ENCODE measurements at regions not wholly inside any gene's neighbourhood (a gene's known extent, or its start where the extent isn't known, plus 50 kb on each side); places are given as distances from the start of the nearest gene placed in this dataset.
"Not testable (repeated sequence)": the region's sequence is repeated elsewhere in the genome, so short reads cannot be mapped to it uniquely, and the experiment has no call there.

GRCh38 chr13:111501596-111502535, 181.4 kb downstream of the TEX29 start:
- DNase-seq (ENCODE audit: low read depth) = not testable (repeated sequence)

DNA sequence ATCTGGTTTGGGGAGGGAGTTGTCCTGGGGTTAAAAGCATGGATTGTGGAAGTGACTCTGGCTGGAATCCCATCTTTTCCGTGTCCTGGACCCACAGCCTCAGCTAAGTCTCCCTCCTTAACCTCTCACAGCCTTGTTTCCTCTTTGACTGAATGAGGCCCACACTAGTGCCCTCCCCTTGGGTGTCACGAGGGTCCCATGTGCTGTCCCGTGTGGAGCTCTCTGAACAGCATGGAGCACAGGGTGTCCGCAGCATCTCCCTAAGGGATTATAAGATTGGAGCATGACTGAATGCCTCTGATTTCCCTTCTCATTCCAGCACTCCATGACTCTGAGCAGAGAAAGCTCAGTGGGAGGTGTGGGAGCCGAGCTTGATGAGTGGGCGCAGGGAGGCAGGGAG, 182.5 kb downstream of the TEX29 start:
- DNase-seq (ENCODE audit: low read depth) = no peak

DNA sequence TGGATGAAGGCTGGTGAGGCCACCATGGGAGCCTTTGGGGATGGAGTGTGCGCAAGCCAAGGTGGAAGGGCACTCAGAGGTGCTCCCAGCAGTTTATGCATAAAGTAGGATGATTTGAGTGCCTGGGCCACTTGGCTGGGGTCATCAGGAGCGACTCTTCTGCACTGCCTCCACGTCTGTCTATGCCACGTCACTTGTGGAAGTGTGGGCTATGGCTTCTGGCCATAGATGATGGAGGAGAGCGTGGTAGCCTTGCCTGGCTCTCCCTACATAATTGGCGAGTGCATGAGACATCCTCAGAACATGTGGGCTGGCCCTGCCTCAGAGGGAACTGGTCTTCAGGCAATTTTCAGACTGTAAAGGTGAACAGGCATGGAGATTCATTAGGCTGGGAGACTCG, 182.9 kb downstream of the TEX29 start:
- DNase-seq (ENCODE audit: low read depth) = no peak

- no peak for DNase-seq (ENCODE audit: low read depth)
Observed at GRCh38 chr13:111503905-111504695, 183.7 kb downstream of the TEX29 start.

DNA sequence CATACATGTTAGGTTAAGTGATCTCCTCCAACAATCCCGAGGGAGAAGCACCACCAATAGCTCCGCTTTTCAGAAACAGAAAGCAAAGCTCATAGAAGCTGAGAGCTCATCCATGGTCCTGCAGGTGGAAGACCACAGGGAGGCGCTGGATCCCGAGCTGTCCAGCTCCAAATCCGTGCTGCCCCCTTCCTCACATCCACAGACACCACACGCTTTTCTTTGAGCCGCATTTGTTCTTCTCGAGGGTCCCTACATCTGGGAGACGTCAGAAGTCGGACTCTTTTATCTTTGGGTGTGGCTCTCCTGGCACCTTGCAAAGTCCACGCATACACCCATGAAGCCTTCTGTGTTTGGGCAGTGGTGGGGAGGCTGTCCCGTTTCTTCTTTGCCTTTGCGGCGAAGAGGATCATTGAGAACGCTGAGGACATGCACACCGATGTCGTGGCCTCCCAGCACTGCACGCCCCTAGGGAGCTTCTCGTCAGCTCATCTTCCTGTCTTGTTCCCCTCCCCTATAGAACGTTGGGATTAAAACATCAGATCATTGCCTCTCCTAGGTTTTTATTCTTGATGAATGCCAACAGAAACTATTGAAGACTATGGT, 184.8 kb downstream of the TEX29 start:
- no peak for DNase-seq (ENCODE audit: low read depth)

DNA sequence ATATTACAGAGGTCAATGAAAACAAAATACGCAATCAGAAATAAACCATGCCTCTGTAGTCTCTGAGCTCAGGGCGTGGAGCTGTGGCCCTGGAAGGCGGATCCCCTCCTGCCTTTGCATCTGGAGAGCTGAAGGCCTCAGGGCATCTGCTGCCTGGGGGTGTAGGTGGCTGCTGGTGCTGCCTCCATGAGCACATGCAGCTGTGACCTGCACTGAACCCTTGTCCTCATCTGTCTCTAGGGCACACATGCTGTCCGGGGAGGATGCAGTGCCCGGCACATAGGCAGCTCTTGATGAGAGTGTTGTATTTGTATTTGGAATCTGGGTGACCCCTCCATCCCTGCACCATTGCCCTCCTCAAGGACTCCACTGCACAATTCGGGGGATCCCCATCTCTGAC, 185.7 kb downstream of the TEX29 start:
- DNase-seq (ENCODE audit: low read depth) = no peak

DNA sequence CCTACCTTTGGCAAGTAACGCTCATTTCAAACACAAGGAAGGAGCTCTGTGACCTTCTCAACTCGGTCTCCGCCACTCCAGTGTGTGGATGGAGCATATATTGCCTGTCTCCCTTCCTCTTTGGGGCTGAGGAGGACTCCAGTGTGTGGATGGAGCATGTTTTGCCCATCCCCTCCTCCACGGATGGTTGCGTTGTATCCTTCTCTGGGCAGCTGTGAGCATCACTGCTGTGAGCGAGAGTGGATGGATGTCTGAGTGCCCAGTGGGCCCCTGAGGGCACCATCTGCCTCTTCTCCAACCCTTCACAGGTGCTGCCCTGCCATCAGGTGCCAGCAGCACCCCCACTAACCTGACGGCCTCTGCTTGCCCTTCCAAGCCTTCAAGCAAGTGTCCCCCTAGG, 186.2 kb downstream of the TEX29 start:
- DNase-seq (ENCODE audit: low read depth) = no peak

DNA sequence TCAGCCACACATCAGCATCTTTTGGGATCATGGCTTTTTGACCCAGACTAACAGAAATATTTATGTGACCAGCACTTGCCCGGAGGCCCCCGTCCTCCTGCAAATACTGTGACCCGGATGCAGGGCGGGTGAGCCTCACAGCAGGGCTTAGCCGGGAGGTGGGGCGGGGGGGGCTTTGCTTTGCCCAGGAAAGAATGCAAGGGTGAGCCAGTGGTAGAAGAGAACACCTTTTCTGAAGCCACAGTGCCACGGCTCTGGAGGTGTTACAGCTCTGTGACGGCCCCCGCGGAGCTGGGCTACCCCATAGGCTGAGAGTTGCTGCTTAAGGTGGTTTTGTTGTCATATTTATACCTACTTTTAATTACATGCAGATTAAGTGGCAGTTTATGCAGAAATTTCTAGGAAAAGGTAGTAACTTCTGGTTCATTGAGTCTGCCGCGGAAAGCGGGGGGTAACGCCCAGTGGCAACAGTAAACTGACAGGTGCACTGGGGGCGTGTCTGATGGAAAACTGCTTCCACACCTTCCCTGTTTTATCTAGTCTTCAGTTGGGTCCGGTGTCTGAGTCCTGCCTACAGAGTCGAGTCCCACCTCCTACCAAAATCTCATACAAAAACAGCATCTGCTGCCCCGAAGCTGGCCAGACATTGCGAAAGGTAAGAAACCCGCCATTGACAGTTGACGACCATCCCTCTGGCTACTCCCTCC, 187.9 kb downstream of the TEX29 start:
- no peak for DNase-seq (ENCODE audit: low read depth)

DNA sequence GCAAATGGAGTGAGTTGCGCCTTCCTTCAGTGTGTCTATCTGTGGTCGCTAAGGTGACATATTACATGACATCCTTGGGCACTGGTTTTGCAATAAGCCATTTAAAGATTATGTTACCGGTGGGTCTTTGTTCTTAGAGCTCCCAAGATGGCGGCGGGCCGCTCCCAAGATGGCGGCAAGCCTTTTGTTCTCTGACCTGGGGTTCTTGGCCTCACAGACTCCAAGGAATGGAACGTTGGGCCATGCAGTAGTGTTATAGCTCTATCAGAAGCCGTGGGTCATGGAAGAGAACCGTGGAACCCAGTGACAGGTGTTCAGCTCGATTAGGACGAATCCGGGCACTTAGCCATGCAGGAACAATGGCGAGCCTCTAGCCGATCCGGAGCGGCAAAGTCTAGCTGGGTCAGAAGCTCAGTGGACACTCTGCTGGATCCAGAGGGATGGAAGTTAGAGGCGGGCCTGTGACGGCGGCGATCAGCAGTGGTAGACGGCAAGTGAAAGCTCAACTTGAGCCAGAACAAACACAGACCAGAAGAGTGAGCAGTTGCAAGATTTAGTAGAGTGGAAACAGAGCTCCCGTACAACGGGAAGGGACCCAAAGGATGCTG, 188.6 kb downstream of the TEX29 start:
- DNase-seq (ENCODE audit: low read depth) = no peak

- no peak for DNase-seq (ENCODE audit: low read depth)
Observed at GRCh38 chr13:111510502-111511218, 190.2 kb downstream of the TEX29 start.

GRCh38 chr13:111511219-111511732, 190.8 kb downstream of the TEX29 start:
- DNase-seq (ENCODE audit: low read depth) = no peak

GRCh38 chr13:111511805-111512504, 191.5 kb downstream of the TEX29 start:
- DNase-seq (ENCODE audit: low read depth) = no peak

- no peak for DNase-seq (ENCODE audit: low read depth)
Observed at GRCh38 chr13:111512707-111513106, 192.3 kb downstream of the TEX29 start.

- no peak for DNase-seq (ENCODE audit: low read depth)
Observed at GRCh38 chr13:111513766-111514609, 193.5 kb downstream of the TEX29 start.

GRCh38 chr13:111514610-111515306, 194.3 kb downstream of the TEX29 start:
- DNase-seq (ENCODE audit: low read depth) = no peak

- no peak for DNase-seq (ENCODE audit: low read depth)
Observed at GRCh38 chr13:111515307-111515617, 194.8 kb downstream of the TEX29 start.

- no peak for DNase-seq (ENCODE audit: low read depth)
Observed at GRCh38 chr13:111515635-111516034, 195.2 kb downstream of the TEX29 start.

Measured in EH (cell line).